Ishikawa (cell line): ENCODE measurements at regions not wholly inside any gene's neighbourhood (a gene's known extent, or its start where the extent isn't known, plus 50 kb on each side); places are given as distances from the start of the nearest gene placed in this dataset.

ENCODE experiments used
- CEBPB ChIP-seq: IDR thresholded peaks from 2 replicates; pipeline ENCODE4 v1.6.1; 2012
- CREB1 ChIP-seq: IDR thresholded peaks from 2 replicates; pipeline ENCODE4 v1.6.1; 2012; ENCODE audit warnings: low read depth
- EGR1 ChIP-seq: IDR thresholded peaks from 2 replicates; pipeline ENCODE4 v1.6.1; 2012
- EP300 ChIP-seq: IDR thresholded peaks from 2 replicates; pipeline ENCODE4 v1.6.1; 2012; ENCODE audit warnings: borderline replicate concordance
- TCF12 ChIP-seq: IDR thresholded peaks from 2 replicates; pipeline ENCODE4 v1.6.1; 2012; ENCODE audit warnings: low read depth
- YY1 ChIP-seq: IDR thresholded peaks from 2 replicates; pipeline ENCODE4 v1.6.1; 2012; ENCODE audit warnings: low read depth
- ZBTB7A ChIP-seq: IDR thresholded peaks from 2 replicates; pipeline ENCODE4 v1.6.1; 2012; ENCODE audit warnings: low read depth
- TF ChIP-seq, protein P1 (sequence below): IDR thresholded peaks from 2 replicates; pipeline ENCODE4 v1.6.1; 2012
- TF ChIP-seq, protein P2 (sequence below): IDR thresholded peaks from 2 replicates; pipeline ENCODE4 v1.6.1; 2012; ENCODE audit warnings: low read depth, mild to moderate bottlenecking

DNA sequence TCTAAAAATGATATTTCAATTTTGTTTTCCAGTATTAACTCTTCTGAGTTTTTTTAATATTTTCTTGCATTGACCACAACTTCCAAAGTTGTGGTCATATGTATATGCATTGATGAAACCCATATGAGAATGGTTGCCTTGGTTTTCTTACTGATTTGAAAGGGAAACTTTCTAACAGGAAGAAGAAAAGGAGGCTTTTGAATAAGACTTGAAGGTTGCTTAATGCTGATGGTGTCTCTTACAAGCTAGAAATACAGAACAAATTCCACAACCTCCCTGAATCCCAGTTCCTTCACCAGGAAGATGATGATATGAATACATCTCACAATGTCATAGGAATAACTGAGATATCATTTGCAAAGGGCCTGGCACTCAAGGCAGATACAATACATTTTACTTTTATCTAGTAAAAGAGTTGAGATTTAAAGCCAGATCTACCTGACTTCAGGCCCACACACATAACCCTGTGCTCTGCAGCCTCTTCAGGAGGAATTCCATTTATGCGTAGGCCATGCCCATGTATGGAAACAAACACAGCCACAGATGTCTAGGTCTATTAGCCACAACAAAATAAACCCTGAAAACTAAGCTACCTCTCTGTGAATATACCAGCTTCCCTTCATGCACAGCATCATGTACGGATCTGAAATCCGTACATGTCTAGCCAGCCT is 165.4 kb upstream of the PLEKHG7 start:
- TF ChIP-seq EGR1: no peak
- TF ChIP-seq, protein P1, sequence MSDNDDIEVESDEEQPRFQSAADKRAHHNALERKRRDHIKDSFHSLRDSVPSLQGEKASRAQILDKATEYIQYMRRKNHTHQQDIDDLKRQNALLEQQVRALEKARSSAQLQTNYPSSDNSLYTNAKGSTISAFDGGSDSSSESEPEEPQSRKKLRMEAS: no peak
- TF ChIP-seq YY1: no peak
- no peak for TF ChIP-seq CREB1
- no peak for TF ChIP-seq ZBTB7A
- TF ChIP-seq, protein P2, sequence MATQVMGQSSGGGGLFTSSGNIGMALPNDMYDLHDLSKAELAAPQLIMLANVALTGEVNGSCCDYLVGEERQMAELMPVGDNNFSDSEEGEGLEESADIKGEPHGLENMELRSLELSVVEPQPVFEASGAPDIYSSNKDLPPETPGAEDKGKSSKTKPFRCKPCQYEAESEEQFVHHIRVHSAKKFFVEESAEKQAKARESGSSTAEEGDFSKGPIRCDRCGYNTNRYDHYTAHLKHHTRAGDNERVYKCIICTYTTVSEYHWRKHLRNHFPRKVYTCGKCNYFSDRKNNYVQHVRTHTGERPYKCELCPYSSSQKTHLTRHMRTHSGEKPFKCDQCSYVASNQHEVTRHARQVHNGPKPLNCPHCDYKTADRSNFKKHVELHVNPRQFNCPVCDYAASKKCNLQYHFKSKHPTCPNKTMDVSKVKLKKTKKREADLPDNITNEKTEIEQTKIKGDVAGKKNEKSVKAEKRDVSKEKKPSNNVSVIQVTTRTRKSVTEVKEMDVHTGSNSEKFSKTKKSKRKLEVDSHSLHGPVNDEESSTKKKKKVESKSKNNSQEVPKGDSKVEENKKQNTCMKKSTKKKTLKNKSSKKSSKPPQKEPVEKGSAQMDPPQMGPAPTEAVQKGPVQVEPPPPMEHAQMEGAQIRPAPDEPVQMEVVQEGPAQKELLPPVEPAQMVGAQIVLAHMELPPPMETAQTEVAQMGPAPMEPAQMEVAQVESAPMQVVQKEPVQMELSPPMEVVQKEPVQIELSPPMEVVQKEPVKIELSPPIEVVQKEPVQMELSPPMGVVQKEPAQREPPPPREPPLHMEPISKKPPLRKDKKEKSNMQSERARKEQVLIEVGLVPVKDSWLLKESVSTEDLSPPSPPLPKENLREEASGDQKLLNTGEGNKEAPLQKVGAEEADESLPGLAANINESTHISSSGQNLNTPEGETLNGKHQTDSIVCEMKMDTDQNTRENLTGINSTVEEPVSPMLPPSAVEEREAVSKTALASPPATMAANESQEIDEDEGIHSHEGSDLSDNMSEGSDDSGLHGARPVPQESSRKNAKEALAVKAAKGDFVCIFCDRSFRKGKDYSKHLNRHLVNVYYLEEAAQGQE: no peak
- TF ChIP-seq TCF12: no peak
- TF ChIP-seq EP300: no peak
- no peak for TF ChIP-seq CEBPB
